A172 (cell line): ENCODE measurements at regions not wholly inside any gene's neighbourhood (a gene's known extent, or its start where the extent isn't known, plus 50 kb on each side); places are given as distances from the start of the nearest gene placed in this dataset.

Experiments used
- DNase-seq: peaks from one replicate; pipeline ENCODE4 v3.0.0-alpha.2; 2015; ENCODE audit warnings: low spot score

GRCh38 chr16:79980650-79981521 lies 380.3 kb upstream of the MAF start:
- peak; percentile 13 for DNase-seq

- DNase-seq = no peak
Measured at GRCh38 chr16:79977940-79978836, 377.7 kb upstream of the MAF start.

GRCh38 chr16:79973320-79973719 lies 372.8 kb upstream of the MAF start:
- no peak for DNase-seq

- DNase-seq = peak; percentile 5
Measured at GRCh38 chr16:79972053-79972704, 371.6 kb upstream of the MAF start.

GRCh38 chr16:79971237-79971572 lies 370.7 kb upstream of the MAF start:
- DNase-seq = no peak

DNA sequence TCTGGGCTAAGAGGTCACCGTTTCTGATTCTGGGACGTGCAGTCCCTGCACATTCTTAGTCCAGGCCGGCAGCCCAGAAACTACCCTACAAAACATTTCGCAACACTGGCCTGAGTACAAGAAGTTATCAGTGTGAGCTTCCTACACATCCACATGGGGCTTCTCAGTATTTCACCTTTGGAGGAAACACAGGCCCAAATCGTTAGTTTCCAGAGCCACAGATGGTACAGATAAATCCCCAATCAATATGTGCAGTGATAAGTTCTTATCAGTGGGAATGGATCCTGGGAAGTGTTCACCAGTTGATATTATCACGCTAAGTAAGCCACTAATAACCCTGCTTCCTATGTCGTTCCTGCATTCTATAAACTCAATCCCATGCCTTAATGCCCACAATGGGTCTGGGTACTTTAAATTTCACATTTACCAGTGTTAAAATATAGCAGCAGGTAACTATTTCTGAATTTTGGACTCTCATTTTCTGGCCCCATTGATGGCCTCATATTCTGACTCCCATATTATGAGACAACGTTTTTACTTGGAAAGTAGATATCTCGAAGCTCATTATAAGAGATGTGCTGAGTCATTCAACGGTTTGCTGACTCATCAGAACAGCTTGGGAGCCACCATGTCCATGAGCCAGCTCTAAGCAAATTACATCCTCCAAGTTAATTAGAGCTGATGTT lies 370.2 kb upstream of the MAF start:
- peak; percentile 40 for DNase-seq

DNA sequence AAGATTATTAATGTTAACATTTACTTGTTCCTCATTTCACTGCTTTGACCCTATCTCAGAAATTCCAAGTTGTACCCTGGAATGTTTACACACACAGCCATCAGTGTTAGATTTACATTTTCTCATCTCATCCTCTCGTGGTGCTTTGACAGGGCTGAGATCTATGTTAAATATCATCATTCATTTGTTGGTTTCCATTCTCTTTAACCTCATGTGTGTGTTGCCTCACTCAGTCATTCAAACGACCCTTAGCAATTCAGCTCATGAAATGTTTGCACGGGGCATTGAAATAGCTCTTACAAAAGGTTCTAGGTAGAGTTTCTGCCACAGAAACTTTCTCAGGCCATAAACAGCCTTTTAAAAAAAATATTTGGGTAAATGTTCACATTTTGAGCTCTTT lies 369.6 kb upstream of the MAF start:
- DNase-seq = no peak

DNA sequence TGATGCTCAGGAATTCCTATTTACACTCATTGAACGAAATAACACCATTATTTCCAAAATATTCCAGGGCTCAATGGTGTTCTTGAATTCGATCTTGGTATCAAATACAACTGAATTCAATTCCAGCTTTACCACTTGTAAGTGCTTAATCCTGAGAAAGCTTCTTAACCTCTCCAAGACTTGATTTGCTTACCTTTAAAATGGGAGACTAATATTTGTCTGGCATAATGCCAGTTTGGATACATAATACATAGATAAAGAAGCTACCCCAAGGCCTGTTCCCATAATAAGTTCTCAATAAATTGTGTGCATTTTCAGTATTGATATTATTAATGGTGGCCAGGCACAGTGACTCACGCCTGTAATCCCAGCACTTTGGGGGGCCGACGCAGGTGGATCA lies 368.9 kb upstream of the MAF start:
- no peak for DNase-seq

DNA sequence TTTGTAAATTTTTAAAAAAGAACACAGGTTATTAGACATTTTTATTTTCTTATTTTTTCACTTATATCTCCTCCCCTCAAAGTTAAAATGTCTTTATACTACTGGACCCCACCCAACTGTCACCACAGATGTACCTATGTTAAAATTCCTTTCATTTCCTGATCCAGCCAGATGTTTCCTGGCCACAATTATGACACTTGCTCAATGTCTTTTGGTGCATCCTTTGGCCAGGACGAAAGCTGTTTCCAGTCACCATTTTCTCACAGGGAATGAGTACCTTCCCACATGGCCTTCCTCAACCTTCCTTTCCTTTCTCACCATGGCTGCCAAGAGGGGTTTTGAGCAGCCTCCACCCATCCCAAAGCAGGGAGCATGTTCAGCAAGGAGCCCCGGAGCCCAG lies 365.7 kb upstream of the MAF start:
- DNase-seq = no peak

GRCh38 chr16:79965718-79966117 lies 365.2 kb upstream of the MAF start:
- no peak for DNase-seq

GRCh38 chr16:79964104-79964503 lies 363.6 kb upstream of the MAF start:
- no peak for DNase-seq

DNA sequence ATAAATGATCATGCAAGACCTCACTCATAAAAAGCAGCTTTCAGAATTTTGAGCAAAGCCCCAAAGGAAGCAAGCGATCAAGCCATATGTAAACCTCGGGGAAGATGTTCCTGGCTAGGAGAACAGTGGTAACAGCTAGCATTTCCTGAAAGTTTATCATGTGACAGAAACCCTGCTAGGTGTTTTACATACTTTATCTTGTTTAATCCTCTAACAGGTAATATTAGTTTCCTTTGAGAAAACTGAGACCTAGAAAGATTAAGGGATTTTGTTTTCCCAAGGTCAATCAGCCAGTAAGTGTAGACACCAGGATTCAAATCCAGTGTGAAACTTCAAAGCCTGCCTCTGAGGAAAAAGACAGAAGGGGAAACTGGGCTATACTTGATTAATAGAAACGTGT lies 362.4 kb upstream of the MAF start:
- no peak for DNase-seq

DNA sequence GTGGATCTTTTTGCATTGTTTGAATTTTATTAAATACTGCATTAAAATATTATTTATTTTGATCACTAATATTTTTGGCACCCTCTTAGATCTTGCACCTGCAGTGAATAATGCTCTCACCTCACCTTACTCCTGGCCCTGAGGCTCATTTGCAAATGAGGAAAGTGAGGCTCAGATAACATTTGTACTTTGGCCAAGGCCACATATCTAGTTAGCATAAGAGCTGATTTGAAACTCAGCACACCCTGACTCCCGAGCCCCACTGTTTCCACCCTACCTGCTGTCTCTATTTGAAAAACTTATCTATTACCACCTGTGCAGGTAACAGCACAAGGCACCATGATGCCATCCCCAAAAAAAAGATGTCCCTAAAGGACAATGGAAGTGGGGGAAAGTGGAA lies 358.7 kb upstream of the MAF start:
- no peak for DNase-seq

GRCh38 chr16:79954921-79955705 lies 354.6 kb upstream of the MAF start:
- DNase-seq = no peak

DNA sequence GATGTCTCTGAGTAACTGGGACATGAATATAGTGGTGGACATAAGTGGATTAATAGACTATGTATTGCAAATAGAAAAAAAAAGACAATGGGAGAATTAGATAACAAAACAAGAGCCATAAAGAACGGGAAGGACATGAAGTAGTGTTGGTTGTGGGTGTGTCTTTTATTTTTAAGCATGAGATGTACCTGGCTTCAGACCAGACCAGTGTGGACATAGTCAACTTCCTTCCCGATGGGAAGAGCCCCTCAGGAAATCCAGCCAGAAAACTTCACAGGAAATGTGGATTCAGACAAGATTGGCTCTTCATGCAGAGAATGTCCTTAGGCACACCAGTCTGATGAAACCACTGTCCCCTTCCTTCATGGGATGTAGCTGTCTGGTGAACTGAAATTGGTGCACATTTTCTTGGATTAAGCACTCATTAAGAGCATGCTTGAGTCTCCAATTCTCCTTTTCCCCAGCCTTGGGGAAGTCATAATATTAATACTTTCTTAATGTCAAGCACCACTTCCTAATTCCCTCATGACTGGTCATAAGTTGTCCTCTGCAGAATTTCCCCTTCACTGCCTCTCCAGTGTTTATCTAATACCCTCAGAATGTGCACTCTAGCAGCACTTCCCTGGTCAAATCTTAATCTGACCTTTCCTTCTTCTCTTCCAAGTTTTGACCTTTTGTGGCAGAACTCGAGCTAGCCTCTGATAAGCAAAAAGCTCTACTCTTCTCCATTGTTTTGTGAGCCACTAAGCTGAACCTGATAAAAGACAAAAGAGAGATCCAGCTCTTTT lies 350.6 kb upstream of the MAF start:
- DNase-seq = no peak

GRCh38 chr16:79949417-79949816 lies 348.9 kb upstream of the MAF start:
- DNase-seq = no peak

DNA sequence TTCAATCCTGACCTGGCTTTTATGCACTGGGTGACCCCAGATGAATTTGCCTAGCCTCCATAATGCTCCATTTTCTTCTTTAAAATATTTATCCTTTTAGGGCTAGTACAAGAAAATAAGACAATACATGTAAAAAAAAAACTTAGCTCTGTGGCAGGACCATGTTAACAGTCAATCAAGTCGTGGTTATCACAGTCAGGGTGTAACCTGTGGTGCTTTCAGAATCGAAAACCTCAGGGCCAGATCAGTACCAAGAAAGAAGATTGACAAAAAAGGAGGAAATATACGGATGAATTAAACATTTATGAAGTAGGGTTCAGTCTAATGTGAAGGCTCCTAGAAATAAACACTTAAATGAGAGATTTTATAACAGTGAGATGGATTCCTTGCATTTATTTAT lies 347.2 kb upstream of the MAF start:
- DNase-seq = no peak

DNA sequence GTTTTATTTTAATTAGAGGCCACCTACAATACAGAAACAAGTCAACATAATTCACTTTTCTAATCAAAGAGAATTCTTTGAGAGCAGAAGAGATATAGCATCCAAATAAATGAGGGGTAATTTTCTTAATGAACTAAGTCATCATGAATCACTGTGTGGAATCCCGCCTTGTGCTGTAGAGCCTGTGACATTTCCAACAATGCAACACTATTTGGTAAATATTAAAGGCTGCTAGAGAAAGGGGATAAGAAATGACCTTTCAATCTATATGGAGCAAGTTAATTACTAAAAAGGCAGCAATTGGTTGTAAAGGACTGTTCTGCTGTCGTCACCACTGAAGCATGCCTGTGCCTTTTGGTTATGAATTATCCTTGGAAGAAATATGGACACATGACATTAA lies 345.7 kb upstream of the MAF start:
- DNase-seq = no peak

DNA sequence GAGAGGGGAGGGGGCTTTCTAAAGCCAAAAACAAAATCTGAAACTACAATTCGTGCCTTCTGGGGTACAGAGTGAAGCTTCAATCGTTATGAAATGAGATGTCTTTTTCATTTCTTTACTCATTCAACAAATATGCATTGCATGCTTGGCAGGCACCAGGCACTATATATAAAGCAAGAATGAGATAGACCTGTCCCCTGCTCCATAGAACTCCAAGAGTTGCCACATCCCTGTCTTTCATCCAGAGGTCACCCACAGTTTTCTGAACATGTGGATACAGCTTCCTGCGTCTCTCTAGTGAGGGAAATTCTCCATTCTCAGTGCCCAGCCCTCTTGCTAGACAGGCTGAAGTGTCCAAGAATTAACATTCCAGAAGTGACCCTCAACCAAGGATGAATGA lies 343.2 kb upstream of the MAF start:
- no peak for DNase-seq

DNA sequence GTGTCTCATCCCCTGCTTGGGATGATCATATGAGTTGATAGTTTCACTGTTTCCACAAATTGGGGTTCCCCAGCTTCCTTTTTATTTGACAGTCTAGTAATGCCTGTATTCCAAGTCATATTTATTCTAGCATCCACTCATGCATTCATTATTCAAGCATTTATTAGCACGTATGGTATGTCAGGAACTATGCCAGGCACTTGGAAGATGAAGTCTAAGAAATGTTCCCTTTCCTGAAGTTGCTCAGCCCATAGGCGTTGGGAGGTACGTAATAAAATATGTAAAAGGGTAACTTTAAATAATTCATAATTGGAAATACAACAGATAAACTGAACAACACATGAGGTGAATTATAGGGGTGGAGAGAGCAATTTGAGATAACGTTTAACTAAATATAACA lies 338.0 kb upstream of the MAF start:
- no peak for DNase-seq
